Adrenal gland (tissue), 5 donors: ENCODE measurements at regions not wholly inside any gene's neighbourhood (a gene's known extent, or its start where the extent isn't known, plus 50 kb on each side); places are given as distances from the start of the nearest gene placed in this dataset.

Source experiments
- POLR2A ChIP-seq, 2 donors: fragments of 450-650 bp; IDR thresholded peaks; one replicate each; pipeline ENCODE4 v1.6.1; 2017; ENCODE audit warnings: antibody characterized with exemption in 2 of 2, mild to moderate bottlenecking in 2 of 2, moderate library complexity in 1 of 2
- TF ChIP-seq, protein P1 (sequence below), 6 experiments: fragments of 450-650 bp in 4 of 6; fragments of 200-600 bp in 2 of 6; sonication (generic) in 1 of 6; IDR thresholded peaks; 1 replicate in 5 of 6; 2 replicates in 1 of 6; pipeline versions ENCODE4 v1.5.1 to v1.8.0; 2016 to 2021; ENCODE audit warnings: antibody characterized with exemption in 6 of 6, mild to moderate bottlenecking in 2 of 6, moderate library complexity in 1 of 6
- donor health status: DM: no; HTN: no; CAD: no.

DNA sequence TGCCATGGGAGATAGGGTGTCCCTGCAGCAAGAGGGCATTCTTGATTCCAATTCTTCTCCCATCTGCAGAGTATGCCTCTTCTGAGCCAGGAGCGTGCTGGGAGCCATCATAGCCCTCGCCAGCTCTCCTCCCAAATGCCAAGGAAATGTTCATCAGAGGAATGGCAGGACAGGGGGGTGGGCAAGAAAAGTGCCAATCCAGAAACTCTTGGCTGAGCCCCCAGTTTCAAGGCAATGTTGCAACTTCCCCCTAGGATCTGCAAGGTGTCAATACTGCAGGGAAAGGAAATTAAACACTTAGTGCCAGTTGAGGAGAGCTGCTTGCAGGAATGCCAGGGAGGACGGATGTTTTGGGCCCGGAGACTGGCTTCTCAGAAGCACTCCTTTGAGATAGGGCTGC lies 94.8 kb upstream of the PRDM11 start:
- TF ChIP-seq, protein P1, sequence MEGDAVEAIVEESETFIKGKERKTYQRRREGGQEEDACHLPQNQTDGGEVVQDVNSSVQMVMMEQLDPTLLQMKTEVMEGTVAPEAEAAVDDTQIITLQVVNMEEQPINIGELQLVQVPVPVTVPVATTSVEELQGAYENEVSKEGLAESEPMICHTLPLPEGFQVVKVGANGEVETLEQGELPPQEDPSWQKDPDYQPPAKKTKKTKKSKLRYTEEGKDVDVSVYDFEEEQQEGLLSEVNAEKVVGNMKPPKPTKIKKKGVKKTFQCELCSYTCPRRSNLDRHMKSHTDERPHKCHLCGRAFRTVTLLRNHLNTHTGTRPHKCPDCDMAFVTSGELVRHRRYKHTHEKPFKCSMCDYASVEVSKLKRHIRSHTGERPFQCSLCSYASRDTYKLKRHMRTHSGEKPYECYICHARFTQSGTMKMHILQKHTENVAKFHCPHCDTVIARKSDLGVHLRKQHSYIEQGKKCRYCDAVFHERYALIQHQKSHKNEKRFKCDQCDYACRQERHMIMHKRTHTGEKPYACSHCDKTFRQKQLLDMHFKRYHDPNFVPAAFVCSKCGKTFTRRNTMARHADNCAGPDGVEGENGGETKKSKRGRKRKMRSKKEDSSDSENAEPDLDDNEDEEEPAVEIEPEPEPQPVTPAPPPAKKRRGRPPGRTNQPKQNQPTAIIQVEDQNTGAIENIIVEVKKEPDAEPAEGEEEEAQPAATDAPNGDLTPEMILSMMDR (IDR thresholded peaks at IDR 0.05), result no peak
- no peak for TF ChIP-seq POLR2A (IDR thresholded peaks at IDR 0.05)
